ENCODE measurements at regions not wholly inside any gene's neighbourhood (a gene's known extent, or its start where the extent isn't known, plus 50 kb on each side); places are given as distances from the start of the nearest gene placed in this dataset.

- Mint-ChIP-seq H3K36me3 (ENCODE audit: low read depth) (no peaks in the 10 kb centered on the region), H3K4me3 (no peak overlapping the region), H3K4me1 (ENCODE audit: low read depth) (no peaks in the 10 kb centered on the region), H3K27me3 (ENCODE audit: low read depth) (no peaks in the 10 kb centered on the region), H3K27ac (no peak overlapping the region), H3K9me3 (no peaks in the 10 kb centered on the region)
- DNase-seq (ENCODE audit: low spot score) = no peak
Measured at GRCh38 chr5:119878712-119879111, 249.4 kb downstream of the FAM170A start.

DNA sequence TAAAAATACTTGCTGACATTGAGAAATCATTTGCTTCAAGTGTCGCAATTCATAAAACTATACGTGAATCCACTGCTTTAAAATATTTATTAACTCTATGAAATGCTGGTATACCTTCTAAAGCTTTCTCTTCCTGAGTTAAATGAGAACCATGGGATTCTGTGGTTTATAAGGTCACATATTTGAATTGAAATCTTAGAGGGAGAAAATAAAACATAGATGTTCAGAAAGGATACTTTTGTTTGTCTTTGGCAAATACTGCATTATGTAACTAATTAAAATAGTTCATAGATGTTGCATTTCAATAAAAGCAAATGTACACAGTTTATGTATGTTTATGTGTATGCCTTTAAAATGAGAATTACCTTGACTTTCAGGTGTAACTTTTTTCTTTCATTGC is 250.1 kb downstream of the FAM170A start:
- Mint-ChIP-seq H3K4me1 (ENCODE audit: low read depth) (no peaks in the 10 kb centered on the region), H3K27ac (no peak overlapping the region), H3K4me3 (no peak overlapping the region), H3K9me3 (no peaks in the 10 kb centered on the region), H3K36me3 (ENCODE audit: low read depth) (no peaks in the 10 kb centered on the region), H3K27me3 (ENCODE audit: low read depth) (no peaks in the 10 kb centered on the region)
- DNase-seq (ENCODE audit: low spot score) = no peak

- Mint-ChIP-seq H3K4me1 (ENCODE audit: low read depth) (no peaks in the 10 kb centered on the region), H3K36me3 (ENCODE audit: low read depth) (no peaks in the 10 kb centered on the region), H3K4me3 (no peak overlapping the region), H3K27me3 (ENCODE audit: low read depth) (no peaks in the 10 kb centered on the region), H3K27ac (no peak overlapping the region), H3K9me3 (no peaks in the 10 kb centered on the region)
- no peak for DNase-seq (ENCODE audit: low spot score)
Measured at GRCh38 chr5:119895066-119895465, 265.7 kb downstream of the FAM170A start.

- no peak for DNase-seq (ENCODE audit: low spot score)
- no peaks in the 10 kb centered on the region for H3K27me3 Mint-ChIP-seq (ENCODE audit: low read depth)
- no peaks in the 10 kb centered on the region for H3K4me1 Mint-ChIP-seq (ENCODE audit: low read depth)
- H3K4me3 Mint-ChIP-seq = no peak overlapping the region
- no peaks in the 10 kb centered on the region for H3K36me3 Mint-ChIP-seq (ENCODE audit: low read depth)
- no peak overlapping the region for H3K27ac Mint-ChIP-seq
- no peaks in the 10 kb centered on the region for H3K9me3 Mint-ChIP-seq
Measured at GRCh38 chr5:119896826-119897536, 267.6 kb downstream of the FAM170A start.

- H3K36me3 Mint-ChIP-seq (ENCODE audit: low read depth) = no peaks in the 10 kb centered on the region
- no peak overlapping the region for H3K4me3 Mint-ChIP-seq
- H3K9me3 Mint-ChIP-seq = no peaks in the 10 kb centered on the region
- H3K4me1 Mint-ChIP-seq (ENCODE audit: low read depth) = no peaks in the 10 kb centered on the region
- H3K27ac Mint-ChIP-seq = no peak overlapping the region
- DNase-seq (ENCODE audit: low spot score) = no peak
- no peaks in the 10 kb centered on the region for H3K27me3 Mint-ChIP-seq (ENCODE audit: low read depth)
Measured at GRCh38 chr5:119897537-119898370, 268.4 kb downstream of the FAM170A start.

DNA sequence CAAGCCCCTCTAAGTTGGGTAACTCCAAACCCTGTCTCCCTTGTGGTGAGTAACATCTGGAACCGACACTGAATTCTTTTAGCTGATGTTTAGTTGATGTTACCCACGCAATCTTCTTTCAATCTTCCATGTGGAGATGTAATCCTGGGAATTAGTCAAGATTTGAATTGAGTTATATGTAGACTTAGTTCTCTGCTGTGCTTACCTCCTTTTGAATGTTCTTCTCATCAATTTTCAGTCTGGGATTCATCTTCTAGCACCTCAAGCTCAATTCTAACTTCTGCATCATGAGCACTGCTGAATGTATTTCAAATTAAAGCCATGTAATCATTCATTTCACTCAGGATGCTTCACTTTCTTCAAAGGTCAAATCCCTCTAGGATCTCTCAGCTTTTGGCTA is 270.6 kb downstream of the FAM170A start:
- DNase-seq (ENCODE audit: low spot score) = no peak
- Mint-ChIP-seq H3K36me3 (ENCODE audit: low read depth) (no peaks in the 10 kb centered on the region), H3K4me1 (ENCODE audit: low read depth) (no peaks in the 10 kb centered on the region), H3K9me3 (no peaks in the 10 kb centered on the region), H3K27ac (no peak overlapping the region), H3K27me3 (ENCODE audit: low read depth) (no peaks in the 10 kb centered on the region), H3K4me3 (no peak overlapping the region)

- Mint-ChIP-seq H3K27me3 (ENCODE audit: low read depth) (no peaks in the 10 kb centered on the region), H3K4me1 (ENCODE audit: low read depth) (no peaks in the 10 kb centered on the region), H3K27ac (no peak overlapping the region), H3K4me3 (no peak overlapping the region), H3K9me3 (no peaks in the 10 kb centered on the region), H3K36me3 (ENCODE audit: low read depth) (no peaks in the 10 kb centered on the region)
- DNase-seq (ENCODE audit: low spot score) = no peak
Measured at GRCh38 chr5:119902593-119902992, 273.2 kb downstream of the FAM170A start.

GRCh38 chr5:119913425-119913824 is 284.1 kb downstream of the FAM170A start:
- no peak for DNase-seq (ENCODE audit: low spot score)
- Mint-ChIP-seq H3K4me3 (no peak overlapping the region), H3K36me3 (ENCODE audit: low read depth) (no peaks in the 10 kb centered on the region), H3K27me3 (ENCODE audit: low read depth) (no peaks in the 10 kb centered on the region), H3K9me3 (no peaks in the 10 kb centered on the region), H3K4me1 (ENCODE audit: low read depth) (no peaks in the 10 kb centered on the region), H3K27ac (no peak overlapping the region)

DNA sequence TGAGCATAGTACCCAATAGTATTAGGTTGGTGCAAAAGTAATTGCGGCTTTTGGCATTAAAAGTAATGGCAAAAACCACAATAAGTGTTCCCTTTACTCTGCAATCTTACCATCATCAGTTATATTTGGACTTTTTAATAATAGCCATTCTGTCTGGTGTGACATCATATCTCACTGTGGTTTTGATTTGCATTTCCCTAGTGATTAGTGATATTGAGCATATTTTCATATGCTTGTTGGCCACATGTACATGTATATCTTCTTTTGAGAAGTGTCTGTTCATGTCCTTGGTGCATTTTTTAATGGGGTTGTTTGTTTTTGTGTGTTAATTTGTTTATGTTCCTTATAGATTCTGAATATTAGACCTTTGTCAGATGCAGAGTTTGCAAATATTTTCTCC is 289.9 kb downstream of the FAM170A start:
- Mint-ChIP-seq H3K36me3 (ENCODE audit: low read depth) (no peaks in the 10 kb centered on the region), H3K27me3 (ENCODE audit: low read depth) (no peaks in the 10 kb centered on the region), H3K4me1 (ENCODE audit: low read depth) (no peaks in the 10 kb centered on the region), H3K9me3 (no peaks in the 10 kb centered on the region), H3K27ac (no peak overlapping the region), H3K4me3 (no peak overlapping the region)
- DNase-seq (ENCODE audit: low spot score) = no peak

GRCh38 chr5:119926301-119926700 is 296.9 kb downstream of the FAM170A start:
- Mint-ChIP-seq H3K27me3 (ENCODE audit: low read depth) (no peaks in the 10 kb centered on the region), H3K9me3 (no peaks in the 10 kb centered on the region), H3K4me3 (no peak overlapping the region), H3K36me3 (ENCODE audit: low read depth) (no peaks in the 10 kb centered on the region), H3K27ac (no peak overlapping the region), H3K4me1 (ENCODE audit: low read depth) (no peaks in the 10 kb centered on the region)
- DNase-seq (ENCODE audit: low spot score) = no peak

DNA sequence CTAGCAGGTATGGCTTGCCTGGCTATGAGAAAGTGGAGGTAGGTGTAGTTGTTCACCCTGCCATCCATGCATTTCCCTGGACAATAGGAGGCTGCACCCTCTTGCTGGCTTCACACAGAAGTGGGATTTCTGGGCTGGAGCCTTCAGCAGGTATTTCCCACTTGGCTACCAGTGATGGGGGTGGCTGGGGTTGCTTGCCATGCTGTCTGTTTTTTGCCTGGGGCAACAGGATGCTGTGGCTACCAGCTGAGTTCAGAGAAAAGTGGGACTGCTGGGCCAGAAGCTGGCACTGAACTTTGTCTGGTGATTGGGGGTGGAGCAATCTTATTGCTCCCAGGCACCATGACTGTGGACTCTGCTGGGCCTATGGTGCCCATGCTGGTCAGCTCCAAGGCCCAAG is 299.6 kb downstream of the FAM170A start:
- H3K27ac Mint-ChIP-seq = no peak overlapping the region
- DNase-seq (ENCODE audit: low spot score) = no peak
- H3K9me3 Mint-ChIP-seq = no peaks in the 10 kb centered on the region
- no peaks in the 10 kb centered on the region for H3K27me3 Mint-ChIP-seq (ENCODE audit: low read depth)
- no peaks in the 10 kb centered on the region for H3K4me1 Mint-ChIP-seq (ENCODE audit: low read depth)
- H3K4me3 Mint-ChIP-seq = no peak overlapping the region
- no peaks in the 10 kb centered on the region for H3K36me3 Mint-ChIP-seq (ENCODE audit: low read depth)

GRCh38 chr5:119930490-119930889 is 301.1 kb downstream of the FAM170A start:
- Mint-ChIP-seq H3K36me3 (ENCODE audit: low read depth) (no peaks in the 10 kb centered on the region), H3K4me3 (no peak overlapping the region), H3K9me3 (no peaks in the 10 kb centered on the region), H3K27ac (no peak overlapping the region), H3K4me1 (ENCODE audit: low read depth) (no peaks in the 10 kb centered on the region), H3K27me3 (ENCODE audit: low read depth) (no peaks in the 10 kb centered on the region)
- no peak for DNase-seq (ENCODE audit: low spot score)

DNA sequence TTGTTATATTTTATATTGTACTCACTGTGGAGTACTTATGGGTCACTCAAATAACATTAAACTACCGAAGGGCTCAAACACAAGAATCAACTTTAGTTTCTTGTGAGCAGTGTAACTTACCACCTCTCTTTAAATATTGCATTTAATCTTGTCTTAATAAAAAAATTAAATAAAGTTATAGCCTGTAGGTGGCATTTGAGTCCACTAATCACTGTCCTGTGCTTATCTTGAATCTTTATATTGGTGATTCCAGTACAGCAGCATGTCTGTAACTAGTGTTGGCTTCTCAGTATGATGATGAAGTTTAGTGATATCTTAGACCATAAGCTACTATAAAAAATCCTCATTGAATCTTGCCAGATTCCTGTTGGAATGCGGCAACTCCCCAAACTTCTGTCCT is 313.8 kb downstream of the FAM170A start:
- Mint-ChIP-seq H3K36me3 (ENCODE audit: low read depth) (no peaks in the 10 kb centered on the region), H3K9me3 (no peaks in the 10 kb centered on the region), H3K4me1 (ENCODE audit: low read depth) (no peaks in the 10 kb centered on the region), H3K27me3 (ENCODE audit: low read depth) (no peaks in the 10 kb centered on the region), H3K27ac (no peak overlapping the region), H3K4me3 (no peak overlapping the region)
- no peak for DNase-seq (ENCODE audit: low spot score)

- no peaks in the 10 kb centered on the region for H3K36me3 Mint-ChIP-seq (ENCODE audit: low read depth)
- no peaks in the 10 kb centered on the region for H3K4me1 Mint-ChIP-seq (ENCODE audit: low read depth)
- no peak overlapping the region for H3K27ac Mint-ChIP-seq
- no peak overlapping the region for H3K4me3 Mint-ChIP-seq
- no peaks in the 10 kb centered on the region for H3K9me3 Mint-ChIP-seq
- DNase-seq (ENCODE audit: low spot score) = no peak
- H3K27me3 Mint-ChIP-seq (ENCODE audit: low read depth) = no peaks in the 10 kb centered on the region
Measured at GRCh38 chr5:119945691-119946090, 316.3 kb downstream of the FAM170A start.
